Hepatocyte (in vitro differentiated cells): ENCODE measurements at regions not wholly inside any gene's neighbourhood (a gene's known extent, or its start where the extent isn't known, plus 50 kb on each side); places are given as distances from the start of the nearest gene placed in this dataset.

Source experiments
- EZH2 ChIP-seq: fragments of 200-600 bp; sonication (generic); IDR thresholded peaks from 2 replicates; pipeline ENCODE4 v1.6.1; 2016; ENCODE audit warnings: antibody characterized with exemption, mild to moderate bottlenecking, borderline replicate concordance
- EZH2phosphoT487 ChIP-seq: fragments of 200-600 bp; sonication (generic); IDR thresholded peaks from one replicate; pipeline ENCODE4 v1.6.1; 2018; ENCODE audit warnings: antibody characterized with exemption, mild to moderate bottlenecking, low read depth, moderate library complexity; ENCODE audit not compliant: unreplicated experiment, severe bottlenecking
- TF ChIP-seq, protein P1 (sequence below): fragments of 200-600 bp; sonication (generic); IDR thresholded peaks from 2 replicates; pipeline ENCODE4 v1.5.1; 2016; ENCODE audit warnings: antibody characterized with exemption, mild to moderate bottlenecking; ENCODE audit not compliant: poor library complexity

DNA sequence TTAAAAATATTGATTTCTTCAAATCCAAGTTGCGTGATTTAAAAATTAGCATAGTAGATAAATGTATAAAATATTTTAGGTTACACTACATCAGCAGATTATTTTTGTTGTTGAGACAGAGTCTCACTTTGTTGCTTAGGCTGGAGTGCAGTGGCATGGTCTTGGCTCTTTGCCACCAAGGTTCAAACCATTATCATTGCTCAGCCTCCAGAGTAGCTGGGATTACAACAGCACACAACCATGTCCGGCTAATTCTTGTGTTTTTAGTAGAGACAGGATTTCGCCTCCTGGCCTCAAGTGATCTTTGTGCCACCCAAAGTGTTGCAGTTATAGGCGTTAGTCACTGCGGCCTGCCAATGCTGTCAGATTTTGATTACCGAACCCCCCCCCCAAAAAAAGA lies 1390.5 kb upstream of the TENM3 start:
- TF ChIP-seq, protein P1, sequence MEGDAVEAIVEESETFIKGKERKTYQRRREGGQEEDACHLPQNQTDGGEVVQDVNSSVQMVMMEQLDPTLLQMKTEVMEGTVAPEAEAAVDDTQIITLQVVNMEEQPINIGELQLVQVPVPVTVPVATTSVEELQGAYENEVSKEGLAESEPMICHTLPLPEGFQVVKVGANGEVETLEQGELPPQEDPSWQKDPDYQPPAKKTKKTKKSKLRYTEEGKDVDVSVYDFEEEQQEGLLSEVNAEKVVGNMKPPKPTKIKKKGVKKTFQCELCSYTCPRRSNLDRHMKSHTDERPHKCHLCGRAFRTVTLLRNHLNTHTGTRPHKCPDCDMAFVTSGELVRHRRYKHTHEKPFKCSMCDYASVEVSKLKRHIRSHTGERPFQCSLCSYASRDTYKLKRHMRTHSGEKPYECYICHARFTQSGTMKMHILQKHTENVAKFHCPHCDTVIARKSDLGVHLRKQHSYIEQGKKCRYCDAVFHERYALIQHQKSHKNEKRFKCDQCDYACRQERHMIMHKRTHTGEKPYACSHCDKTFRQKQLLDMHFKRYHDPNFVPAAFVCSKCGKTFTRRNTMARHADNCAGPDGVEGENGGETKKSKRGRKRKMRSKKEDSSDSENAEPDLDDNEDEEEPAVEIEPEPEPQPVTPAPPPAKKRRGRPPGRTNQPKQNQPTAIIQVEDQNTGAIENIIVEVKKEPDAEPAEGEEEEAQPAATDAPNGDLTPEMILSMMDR, result no peak
- TF ChIP-seq EZH2 (no peak), EZH2phosphoT487 (no peak)
